Thyroid gland (tissue), 4 donors: ENCODE measurements at regions not wholly inside any gene's neighbourhood (a gene's known extent, or its start where the extent isn't known, plus 50 kb on each side); places are given as distances from the start of the nearest gene placed in this dataset.
"Not testable (repeated sequence)": the region's sequence is repeated elsewhere in the genome, so short reads cannot be mapped to it uniquely, and the experiment has no call there.

Experiments used
- POLR2A ChIP-seq, 2 donors: fragments of 450-650 bp; IDR thresholded peaks; one replicate each; pipeline ENCODE4 v1.6.1; 2017; ENCODE audit warnings: antibody characterized with exemption in 2 of 2, mild to moderate bottlenecking in 2 of 2, moderate library complexity in 1 of 2
- TF ChIP-seq, protein P1 (sequence below), 6 experiments: fragments of 200-600 bp in 3 of 6; fragments of 450-650 bp in 3 of 6; sonication (generic) in 3 of 6; IDR thresholded peaks; one replicate each; pipeline ENCODE4 v1.5.1; 2016 to 2019; ENCODE audit warnings: antibody characterized with exemption in 6 of 6, mild to moderate bottlenecking in 2 of 6, inconsistent platforms in 1 of 6, moderate library complexity in 1 of 6

DNA sequence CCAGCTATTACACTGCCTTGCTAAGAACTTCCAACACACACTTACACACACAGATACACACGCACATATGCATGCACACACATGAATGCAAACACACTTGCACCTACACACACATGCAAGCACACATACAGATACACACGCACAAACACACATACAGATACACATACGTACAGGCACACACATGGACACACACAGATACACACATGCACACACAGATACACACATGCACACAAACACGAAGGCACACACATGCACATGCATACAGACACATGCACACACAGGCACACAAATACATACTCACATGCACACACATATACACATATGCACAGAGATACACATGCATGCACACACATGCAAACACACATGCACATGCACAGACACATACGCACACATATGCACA lies 284.3 kb upstream of the FRG2C start:
- TF ChIP-seq, protein P1, sequence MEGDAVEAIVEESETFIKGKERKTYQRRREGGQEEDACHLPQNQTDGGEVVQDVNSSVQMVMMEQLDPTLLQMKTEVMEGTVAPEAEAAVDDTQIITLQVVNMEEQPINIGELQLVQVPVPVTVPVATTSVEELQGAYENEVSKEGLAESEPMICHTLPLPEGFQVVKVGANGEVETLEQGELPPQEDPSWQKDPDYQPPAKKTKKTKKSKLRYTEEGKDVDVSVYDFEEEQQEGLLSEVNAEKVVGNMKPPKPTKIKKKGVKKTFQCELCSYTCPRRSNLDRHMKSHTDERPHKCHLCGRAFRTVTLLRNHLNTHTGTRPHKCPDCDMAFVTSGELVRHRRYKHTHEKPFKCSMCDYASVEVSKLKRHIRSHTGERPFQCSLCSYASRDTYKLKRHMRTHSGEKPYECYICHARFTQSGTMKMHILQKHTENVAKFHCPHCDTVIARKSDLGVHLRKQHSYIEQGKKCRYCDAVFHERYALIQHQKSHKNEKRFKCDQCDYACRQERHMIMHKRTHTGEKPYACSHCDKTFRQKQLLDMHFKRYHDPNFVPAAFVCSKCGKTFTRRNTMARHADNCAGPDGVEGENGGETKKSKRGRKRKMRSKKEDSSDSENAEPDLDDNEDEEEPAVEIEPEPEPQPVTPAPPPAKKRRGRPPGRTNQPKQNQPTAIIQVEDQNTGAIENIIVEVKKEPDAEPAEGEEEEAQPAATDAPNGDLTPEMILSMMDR (IDR thresholded peaks at IDR 0.05), result not testable (repeated sequence)
- not testable (repeated sequence) for TF ChIP-seq POLR2A (IDR thresholded peaks at IDR 0.05)
